ENCODE measurements at regions not wholly inside any gene's neighbourhood (a gene's known extent, or its start where the extent isn't known, plus 50 kb on each side); places are given as distances from the start of the nearest gene placed in this dataset.

DNA sequence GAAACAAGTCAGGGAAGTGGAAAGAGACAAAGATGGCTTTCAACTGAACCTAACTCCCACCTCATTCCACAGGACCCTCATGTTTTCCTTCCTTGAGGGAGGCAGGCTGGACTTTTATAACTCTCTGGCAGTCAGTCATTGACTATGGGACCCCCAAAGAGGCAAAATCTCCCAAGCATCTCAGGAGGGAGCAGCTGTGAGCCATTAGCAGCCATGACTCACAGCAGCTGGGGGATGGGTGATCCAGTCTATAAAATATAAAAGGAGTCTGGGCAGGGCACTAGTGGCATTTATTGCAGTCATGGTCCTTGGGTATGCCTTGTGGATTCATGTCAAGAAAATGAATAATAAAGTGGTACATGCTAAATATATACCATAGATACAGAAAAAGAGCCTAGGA is 387.0 kb upstream of the CHD6 start:
- intact Hi-C loops (cut with micrococcal nuclease; ENCODE audit: unreplicated experiment) = no loop called here
- TF ChIP-seq ZFP62 (CRISPR knock-in tag; IDR thresholded peaks at IDR 0.05) (no peak), SSRP1 (CRISPR knock-in tag; IDR thresholded peaks at IDR 0.05) (no peak), ZNF562 (CRISPR knock-in tag; IDR thresholded peaks at IDR 0.05; ENCODE audit: borderline replicate concordance) (no peak), BRD4 (CRISPR knock-in tag; IDR thresholded peaks at IDR 0.05) (no peak), FOXC1 (CRISPR knock-in tag; IDR thresholded peaks at IDR 0.05; ENCODE audit: borderline replicate concordance) (no peak)

DNA sequence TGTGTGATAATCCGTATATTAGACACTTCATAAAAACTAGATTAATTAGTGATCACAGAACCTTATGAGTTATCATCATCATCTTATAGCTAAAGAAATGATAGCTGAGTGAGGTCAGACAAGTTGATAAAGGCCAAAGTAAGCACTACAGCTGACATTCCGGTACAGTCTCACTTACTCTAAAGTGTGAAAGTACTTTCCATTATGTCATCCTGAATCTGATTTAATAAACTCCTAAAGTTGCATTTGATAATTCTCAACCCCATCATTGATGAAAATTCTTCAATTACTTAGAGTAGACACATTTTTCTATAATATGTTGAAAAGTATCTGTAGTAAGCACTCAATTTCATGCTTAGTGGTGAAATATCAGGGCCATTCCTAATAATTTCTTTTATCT is 385.2 kb upstream of the CHD6 start:
- in situ Hi-C loops (cut with HindIII; ENCODE audit: extremely low pct_ligation_motif_present, low pct_unique_long_range_greater_than_20kb) (no loop called here), intact Hi-C loops (cut with micrococcal nuclease; ENCODE audit: unreplicated experiment) (no loop called here)
- no TSS peak for BruUV-seq (replicated peaks)
- Histone ChIP-seq H3K36me3 (replicated peaks in 1 of 2; ENCODE audit: control insufficient read depth in 1 of 2, insufficient read depth in 2 of 2, low read length in 2 of 2) (no peaks in the 10 kb centered on the region), H3K9me3 (ENCODE audit: low read length) (no peaks in the 10 kb centered on the region), H3K27ac (ENCODE audit: extremely low read length, insufficient read depth, low read length) (no peak overlapping the region), H4K20me1 (ENCODE audit: insufficient read depth, low read length) (no peaks in the 10 kb centered on the region), H3K79me2 (ENCODE audit: insufficient read depth, low read length) (no peaks in the 10 kb centered on the region), H3K4me1 (ENCODE audit: insufficient read depth, low read length) (no peaks in the 10 kb centered on the region), H3K4me2 (ENCODE audit: low read depth, low read length) (no peak overlapping the region), H2AFZ (ENCODE audit: low read length) (no peak overlapping the region), H3K9ac (ENCODE audit: insufficient read depth, low read depth, low read length) (no peak overlapping the region), H3K27me3 (ENCODE audit: control insufficient read depth in 1 of 2, insufficient read depth in 2 of 2, low read length in 2 of 2) (no peaks in the 10 kb centered on the region; a peak in 1 of 5 replicates), H3K4me3 (replicated peaks in 1 of 3; ENCODE audit: insufficient read depth in 1 of 3, low read depth in 2 of 3, low read length in 3 of 3) (no peak overlapping the region)
- FAIRE-seq (no peak), DNase-seq (ENCODE audit: low spot score) (no peak), ATAC-seq (no peak)
- TF ChIP-seq ATF7 (IDR thresholded peaks at IDR 0.05) (peak; percentile 99), ATF7 (CRISPR knock-in tag; IDR thresholded peaks at IDR 0.05) (no peak), RELA (CRISPR knock-in tag; IDR thresholded peaks at IDR 0.05) (no peak), ZKSCAN1 (IDR thresholded peaks at IDR 0.05; ENCODE audit: low read length) (no peak), CREB1 (IDR thresholded peaks at IDR 0.05) (peak; percentile 74), CREB1 (CRISPR knock-in tag; IDR thresholded peaks at IDR 0.05) (no peak), GABPA (IDR thresholded peaks at IDR 0.05; ENCODE audit: low read depth, low read length) (no peak), GABPA (CRISPR knock-in tag; IDR thresholded peaks at IDR 0.05; ENCODE audit: low read depth) (no peak)
- 11% methylated on average over 2 of the region's 2 CpGs for WGBS (ENCODE audit: low lambda C conversion rate)
- ChIA-PET POLR2A (interaction anchor here (0.7 kb wide), 1 partner anchor 88 kb away, joined by 3 read pairs; no protein-coding TSS in a partner anchor), CTCF (ENCODE audit: low intra/inter-chr PET ratio, low total read pairs) (no interaction called here)

More for the DNA sequence above, 387.0 kb upstream of the CHD6 start:
- no peaks in the 10 kb centered on the region for H3K79me2 ChIP-seq (ENCODE audit: insufficient read depth, low read length)
- no peak overlapping the region for H3K9ac ChIP-seq (ENCODE audit: insufficient read depth, low read depth, low read length)
- ATAC-seq = no peak
- H3K36me3 ChIP-seq (replicated peaks in 1 of 2; ENCODE audit: control insufficient read depth in 1 of 2, insufficient read depth in 2 of 2, low read length in 2 of 2) = no peaks in the 10 kb centered on the region
- peaks cover 12% of the 10 kb centered on the region for H3K9me3 ChIP-seq (ENCODE audit: low read length)
- no peaks in the 10 kb centered on the region for H3K4me1 ChIP-seq (ENCODE audit: insufficient read depth, low read length)
- H2AFZ ChIP-seq (ENCODE audit: low read length) = no peak overlapping the region
- DNase-seq (ENCODE audit: low spot score) = no peak
- no peaks in the 10 kb centered on the region; a peak in 1 of 5 replicates for H3K27me3 ChIP-seq (ENCODE audit: control insufficient read depth in 1 of 2, insufficient read depth in 2 of 2, low read length in 2 of 2)
- BruUV-seq (replicated peaks) = no TSS peak
- FAIRE-seq = no peak
- ChIA-PET CTCF (ENCODE audit: low intra/inter-chr PET ratio, low total read pairs) (no interaction called here), POLR2A (no interaction called here)
- no peak overlapping the region for H3K4me3 ChIP-seq (replicated peaks in 1 of 3; ENCODE audit: insufficient read depth in 1 of 3, low read depth in 2 of 3, low read length in 3 of 3)
- in situ Hi-C loops (cut with HindIII; ENCODE audit: extremely low pct_ligation_motif_present, low pct_unique_long_range_greater_than_20kb) = no loop called here
- no peak overlapping the region for H3K27ac ChIP-seq (ENCODE audit: extremely low read length, insufficient read depth, low read length)
- no peak overlapping the region for H3K4me2 ChIP-seq (ENCODE audit: low read depth, low read length)
- H4K20me1 ChIP-seq (ENCODE audit: insufficient read depth, low read length) = no peaks in the 10 kb centered on the region
